DND-41 (cell line): ENCODE measurements at regions not wholly inside any gene's neighbourhood (a gene's known extent, or its start where the extent isn't known, plus 50 kb on each side); places are given as distances from the start of the nearest gene placed in this dataset.

ENCODE experiments used
- EZH2 ChIP-seq: IDR thresholded peaks from 3 replicates; pipeline ENCODE4 v1.6.1; 2012; ENCODE audit warnings: borderline replicate concordance, low read depth, mild to moderate bottlenecking, moderate library complexity, low read length, inconsistent platforms; ENCODE audit not compliant: severe bottlenecking
- TF ChIP-seq, protein P1 (sequence below): IDR thresholded peaks from 2 replicates; pipeline ENCODE4 v1.5.1; 2012; ENCODE audit warnings: borderline replicate concordance, low read length, moderate library complexity, mild to moderate bottlenecking; ENCODE audit not compliant: poor library complexity, severe bottlenecking; ENCODE audit errors: extremely low read depth

DNA sequence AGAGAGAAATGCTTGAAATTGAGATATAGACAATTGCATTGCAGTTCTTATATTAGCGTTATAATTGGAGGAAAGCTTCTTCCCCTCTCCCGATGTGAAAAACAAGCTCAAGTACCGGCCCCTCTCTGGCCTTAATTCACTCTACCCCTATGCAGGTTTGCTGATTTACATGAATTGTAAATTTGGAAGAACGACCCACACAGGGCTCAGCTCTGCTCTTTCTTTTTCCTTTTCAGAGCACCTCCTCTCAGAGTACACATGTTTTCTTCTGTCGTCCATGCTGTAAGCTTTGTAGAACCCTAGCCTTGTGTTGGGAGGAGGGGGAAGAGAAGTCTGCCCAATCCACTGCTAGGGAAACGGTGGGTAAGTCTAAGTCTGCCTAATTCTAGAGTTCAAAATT is 140.8 kb downstream of the IQUB start:
- TF ChIP-seq, protein P1, sequence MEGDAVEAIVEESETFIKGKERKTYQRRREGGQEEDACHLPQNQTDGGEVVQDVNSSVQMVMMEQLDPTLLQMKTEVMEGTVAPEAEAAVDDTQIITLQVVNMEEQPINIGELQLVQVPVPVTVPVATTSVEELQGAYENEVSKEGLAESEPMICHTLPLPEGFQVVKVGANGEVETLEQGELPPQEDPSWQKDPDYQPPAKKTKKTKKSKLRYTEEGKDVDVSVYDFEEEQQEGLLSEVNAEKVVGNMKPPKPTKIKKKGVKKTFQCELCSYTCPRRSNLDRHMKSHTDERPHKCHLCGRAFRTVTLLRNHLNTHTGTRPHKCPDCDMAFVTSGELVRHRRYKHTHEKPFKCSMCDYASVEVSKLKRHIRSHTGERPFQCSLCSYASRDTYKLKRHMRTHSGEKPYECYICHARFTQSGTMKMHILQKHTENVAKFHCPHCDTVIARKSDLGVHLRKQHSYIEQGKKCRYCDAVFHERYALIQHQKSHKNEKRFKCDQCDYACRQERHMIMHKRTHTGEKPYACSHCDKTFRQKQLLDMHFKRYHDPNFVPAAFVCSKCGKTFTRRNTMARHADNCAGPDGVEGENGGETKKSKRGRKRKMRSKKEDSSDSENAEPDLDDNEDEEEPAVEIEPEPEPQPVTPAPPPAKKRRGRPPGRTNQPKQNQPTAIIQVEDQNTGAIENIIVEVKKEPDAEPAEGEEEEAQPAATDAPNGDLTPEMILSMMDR = no peak
- no peak for TF ChIP-seq EZH2
